Hematopoietic multipotent progenitor cell treated with erythropoietin and hydrocortisone succinate and interleukin-3 and kit ligand, for 4 days (in vitro differentiated cells): ENCODE measurements at regions not wholly inside any gene's neighbourhood (a gene's known extent, or its start where the extent isn't known, plus 50 kb on each side); places are given as distances from the start of the nearest gene placed in this dataset.

Source experiments
- DNase-seq: peaks from one replicate; pipeline ENCODE4 v3.0.0-alpha.2; 2015

GRCh38 chr11:115911613-115912346 lies 407.6 kb upstream of the CADM1 start:
- DNase-seq, result no peak

DNA sequence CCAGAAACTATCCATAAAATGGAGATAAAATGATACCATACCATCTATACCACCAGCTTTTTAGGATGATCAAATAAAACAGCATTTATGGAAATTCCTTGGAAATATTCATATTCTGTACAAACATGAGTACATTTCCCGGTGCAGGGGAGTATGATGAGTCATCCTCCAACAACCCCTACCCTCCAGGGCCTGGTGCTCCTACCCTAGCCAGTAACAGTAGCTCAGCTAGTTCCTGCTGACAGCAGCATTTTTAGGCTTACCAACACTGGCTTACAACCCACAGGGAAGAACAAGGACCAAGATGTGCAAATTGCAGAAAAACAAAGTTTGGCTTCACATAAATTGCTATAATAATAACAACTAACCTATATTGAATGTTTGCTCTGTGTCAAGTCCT lies 406.2 kb upstream of the CADM1 start:
- DNase-seq, result no peak

DNA sequence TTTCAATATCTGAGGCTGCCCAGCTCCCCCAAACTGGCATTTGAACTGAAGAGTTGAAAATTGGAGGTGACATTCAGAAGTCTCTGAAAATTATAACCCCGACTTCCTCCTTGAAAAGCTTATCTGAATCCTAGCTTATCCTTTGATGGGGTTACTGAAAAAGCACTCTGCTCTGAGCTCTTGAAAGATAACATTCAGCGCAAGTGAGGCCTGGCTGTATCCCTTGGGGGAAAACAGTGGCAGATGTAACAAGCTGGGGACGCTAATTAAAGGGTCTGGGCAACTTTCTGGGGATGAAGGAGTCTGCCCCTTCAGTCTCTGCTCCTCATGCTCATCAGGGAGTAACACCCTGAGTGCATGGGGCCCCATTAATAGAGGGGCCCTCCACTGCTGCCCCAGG lies 402.0 kb upstream of the CADM1 start:
- no peak for DNase-seq

- DNase-seq, result no peak
Measured at GRCh38 chr11:115905341-115906000, 401.3 kb upstream of the CADM1 start.

DNA sequence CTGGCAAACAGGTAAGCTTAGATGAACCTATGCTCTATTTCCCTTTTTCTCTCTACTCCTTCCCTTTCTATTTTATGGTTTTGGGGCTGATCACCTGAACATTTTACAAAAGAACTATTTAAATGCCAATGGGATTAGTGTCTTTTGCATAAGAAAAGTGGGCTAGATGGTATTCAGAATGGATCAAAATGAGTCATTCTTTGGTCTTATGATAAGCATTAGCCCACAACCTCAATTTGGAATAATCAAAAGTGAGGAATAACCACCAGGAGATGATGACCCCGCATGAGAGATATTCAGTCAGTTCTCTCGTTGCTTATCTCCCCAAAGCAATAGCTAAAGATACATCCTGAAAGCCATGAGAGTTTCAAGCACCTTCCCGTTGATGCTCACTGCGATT lies 399.0 kb upstream of the CADM1 start:
- DNase-seq, result no peak

DNA sequence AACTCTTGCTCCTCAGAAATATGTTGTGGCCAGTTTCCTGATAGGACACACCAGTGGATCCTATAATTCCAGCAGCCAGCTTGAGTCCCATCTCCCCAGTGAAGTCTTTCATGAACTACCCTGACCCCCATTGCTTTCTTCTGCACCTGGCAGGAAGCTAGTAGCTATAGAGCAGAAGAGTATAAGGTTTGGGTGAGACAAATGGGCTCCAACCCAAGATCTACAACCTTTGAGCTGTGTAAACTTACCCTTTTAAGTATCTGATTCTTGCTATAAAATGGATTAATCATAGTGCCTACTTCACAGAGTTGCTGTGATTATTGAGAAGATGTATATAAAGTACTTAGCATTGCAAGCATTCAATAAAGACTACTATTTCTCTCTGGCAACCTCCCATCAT lies 396.9 kb upstream of the CADM1 start:
- DNase-seq, result no peak

GRCh38 chr11:115900111-115900510 lies 395.9 kb upstream of the CADM1 start:
- DNase-seq, result no peak

DNA sequence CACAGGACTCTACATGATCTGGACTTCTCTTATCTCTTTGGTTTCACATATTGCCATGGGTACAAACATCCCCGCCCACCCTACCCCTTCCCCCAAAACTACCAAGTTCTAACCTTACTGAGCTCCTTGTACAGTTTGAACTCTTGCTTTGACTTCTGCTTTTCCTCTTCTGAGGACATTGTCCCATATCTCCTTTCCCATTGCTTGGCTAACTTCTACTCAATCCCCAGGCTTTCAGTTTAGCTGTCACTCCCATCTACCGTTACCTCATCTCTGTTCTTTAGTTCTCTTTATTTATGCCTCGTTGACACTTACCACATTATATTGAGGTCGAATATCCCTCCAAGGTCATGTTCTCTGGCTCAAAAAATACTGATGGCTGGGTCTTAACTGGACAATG lies 393.5 kb upstream of the CADM1 start:
- DNase-seq, result no peak

DNA sequence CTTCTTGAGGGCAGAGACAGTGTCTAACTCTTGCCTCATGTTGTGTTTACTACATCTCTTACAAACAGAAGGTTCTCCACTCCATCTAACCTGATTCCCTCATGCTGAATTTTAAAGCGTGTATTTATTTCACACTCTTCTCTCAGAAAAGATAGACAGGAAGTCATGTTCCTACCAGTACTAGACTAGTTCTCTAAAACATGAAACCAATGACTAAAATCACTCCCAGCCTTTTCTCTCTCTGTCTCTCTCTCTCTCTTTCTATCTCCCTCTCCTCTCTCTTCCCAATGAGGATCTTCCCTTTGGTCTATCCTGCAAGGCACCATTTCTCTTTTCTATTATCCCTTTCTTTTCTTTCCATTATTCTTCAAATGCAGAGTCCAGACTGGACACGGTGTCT lies 391.9 kb upstream of the CADM1 start:
- no peak for DNase-seq

- no peak for DNase-seq
Measured at GRCh38 chr11:115895594-115895993, 391.4 kb upstream of the CADM1 start.

DNA sequence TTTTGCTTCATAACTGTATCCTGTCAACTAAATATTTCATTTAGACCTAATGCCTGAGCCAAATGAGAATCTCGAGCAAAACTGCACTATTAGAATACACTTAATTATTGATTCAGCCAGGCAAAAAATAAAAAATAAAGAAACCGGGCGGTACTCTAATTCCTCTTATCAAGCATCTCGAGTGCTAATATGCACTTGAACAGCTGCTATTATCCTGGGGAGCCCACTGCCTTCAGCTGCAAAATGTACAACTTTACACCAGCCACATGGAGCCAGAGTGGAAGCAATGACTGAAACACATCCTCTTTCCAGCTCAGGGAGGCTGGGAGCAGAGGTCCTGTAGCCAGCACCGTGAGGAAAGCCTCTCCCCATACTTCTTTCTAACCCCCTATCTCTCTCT lies 390.0 kb upstream of the CADM1 start:
- DNase-seq, result no peak

GRCh38 chr11:115893461-115894099 lies 389.4 kb upstream of the CADM1 start:
- DNase-seq, result no peak

GRCh38 chr11:115892016-115892415 lies 387.8 kb upstream of the CADM1 start:
- DNase-seq, result no peak

DNA sequence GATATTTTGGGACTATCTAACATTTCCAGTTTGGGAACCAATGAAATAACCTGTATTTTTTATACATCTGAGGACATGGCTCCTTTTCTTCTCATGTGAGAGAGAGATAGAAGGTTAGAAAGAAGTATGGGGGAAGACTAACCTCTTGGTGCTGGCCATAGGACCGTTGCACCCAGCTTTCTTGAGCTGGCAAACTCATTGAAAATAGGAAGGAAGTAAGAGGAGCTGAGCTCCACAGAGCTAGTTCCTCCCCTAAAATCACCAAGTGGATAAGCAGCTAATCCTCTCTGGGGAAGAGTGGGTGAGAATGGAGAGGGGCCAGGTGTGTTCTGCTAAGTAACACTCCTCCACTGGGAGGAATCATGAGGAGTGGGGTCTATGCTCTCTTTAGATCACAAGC lies 387.4 kb upstream of the CADM1 start:
- DNase-seq, result no peak

GRCh38 chr11:115890500-115890899 lies 386.3 kb upstream of the CADM1 start:
- DNase-seq, result no peak

GRCh38 chr11:115889712-115890111 lies 385.5 kb upstream of the CADM1 start:
- DNase-seq, result no peak

GRCh38 chr11:115887727-115888126 lies 383.5 kb upstream of the CADM1 start:
- DNase-seq, result no peak

DNA sequence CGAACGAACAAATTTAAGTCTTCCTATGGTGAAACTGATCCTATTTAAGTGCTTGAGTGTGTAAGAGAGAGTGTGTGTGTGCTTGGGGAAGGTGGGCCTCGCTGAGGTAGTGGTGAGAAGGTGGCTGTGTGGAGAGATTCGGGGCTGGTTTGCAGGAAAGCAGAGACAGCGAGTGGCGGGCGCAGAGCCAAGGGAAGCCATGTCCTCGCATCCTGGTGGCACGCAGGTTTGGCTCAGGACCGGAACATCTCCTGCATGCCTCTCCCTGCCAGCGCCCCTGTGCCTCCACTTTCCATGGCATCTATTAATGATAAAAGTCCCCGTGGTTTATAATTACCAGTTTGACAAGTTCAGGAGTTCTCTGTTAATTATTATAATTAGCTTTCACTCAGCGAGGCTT lies 383.1 kb upstream of the CADM1 start:
- no peak for DNase-seq

- no peak for DNase-seq
Measured at GRCh38 chr11:115886422-115886733, 382.2 kb upstream of the CADM1 start.

- DNase-seq, result no peak
Measured at GRCh38 chr11:115885535-115886421, 381.6 kb upstream of the CADM1 start.

DNA sequence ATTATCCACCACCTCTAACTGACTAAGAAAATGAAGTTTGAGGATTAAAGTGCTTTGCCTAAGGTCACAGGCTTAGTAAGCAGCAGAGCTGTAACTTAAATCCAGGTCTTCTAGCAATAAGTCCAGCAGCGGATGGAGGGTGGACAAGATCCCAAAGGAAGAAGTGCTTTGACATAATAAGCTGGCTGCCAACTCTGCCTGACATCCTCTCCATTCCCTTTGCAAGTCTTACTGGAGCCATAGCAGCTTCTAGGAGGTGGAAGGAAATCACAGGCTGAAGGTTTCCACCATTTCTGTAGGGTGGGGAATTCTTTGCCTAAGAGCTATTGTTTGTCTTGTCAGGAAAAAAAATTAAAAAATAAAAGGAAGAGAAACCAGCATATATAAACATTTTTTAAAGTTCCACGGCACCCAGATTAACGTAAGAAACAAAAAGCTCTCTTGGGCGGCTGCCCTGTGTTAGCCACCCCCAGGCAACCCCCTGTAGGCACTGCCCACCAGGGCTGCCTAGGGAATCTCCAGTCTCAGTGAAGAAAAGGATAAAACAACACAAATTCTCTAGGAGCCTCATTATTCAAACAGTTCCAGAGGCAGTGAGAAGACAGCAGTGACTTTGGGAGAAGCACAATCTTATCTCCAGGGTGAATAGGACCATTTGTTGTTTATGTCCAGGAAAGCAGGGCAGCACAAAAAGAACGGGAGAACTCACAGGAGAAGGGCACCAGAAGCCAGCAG lies 380.8 kb upstream of the CADM1 start:
- DNase-seq, result no peak

DNA sequence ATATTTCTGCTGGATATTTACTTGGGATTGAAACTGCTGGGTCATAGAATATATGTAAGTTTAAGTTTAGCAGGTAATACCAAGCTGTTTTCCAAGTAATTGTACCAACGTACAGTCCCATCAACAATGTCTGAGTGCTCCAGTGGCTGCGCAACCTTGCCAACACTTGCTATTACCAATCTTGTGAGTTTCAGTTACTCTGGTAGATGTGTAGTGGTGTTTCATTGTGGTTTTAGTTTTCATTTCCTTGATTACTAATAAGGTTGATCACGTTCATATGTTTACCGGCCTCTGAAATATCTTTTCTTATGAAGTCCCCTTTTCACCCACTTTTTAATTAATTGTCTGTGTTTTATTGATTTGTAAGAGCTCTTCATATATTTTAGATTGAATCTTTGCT lies 370.6 kb upstream of the CADM1 start:
- DNase-seq, result no peak

DNA sequence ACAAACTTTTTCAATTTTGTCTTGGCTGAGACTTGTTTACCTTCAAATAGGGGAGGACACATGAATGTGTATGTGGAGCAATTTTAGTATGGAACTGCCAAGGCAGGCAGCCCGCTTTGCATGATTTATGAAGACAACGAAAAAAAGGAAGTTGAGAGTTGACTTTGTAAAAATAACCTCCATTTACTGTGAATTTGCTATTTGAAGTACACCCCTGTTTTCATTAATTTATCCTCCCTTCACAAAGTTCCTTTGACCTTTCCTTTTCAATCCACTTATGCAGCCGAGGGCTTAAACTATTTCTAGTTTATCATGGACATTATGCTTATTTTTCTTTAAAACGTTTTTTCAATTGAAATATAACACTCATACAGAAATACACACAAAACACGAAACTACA lies 369.6 kb upstream of the CADM1 start:
- peak; percentile 70 for DNase-seq
